ENCODE measurements at regions not wholly inside any gene's neighbourhood (a gene's known extent, or its start where the extent isn't known, plus 50 kb on each side); places are given as distances from the start of the nearest gene placed in this dataset.

- no peak for DNase-seq (ENCODE audit: low read depth)
- TF ChIP-seq, protein P1, sequence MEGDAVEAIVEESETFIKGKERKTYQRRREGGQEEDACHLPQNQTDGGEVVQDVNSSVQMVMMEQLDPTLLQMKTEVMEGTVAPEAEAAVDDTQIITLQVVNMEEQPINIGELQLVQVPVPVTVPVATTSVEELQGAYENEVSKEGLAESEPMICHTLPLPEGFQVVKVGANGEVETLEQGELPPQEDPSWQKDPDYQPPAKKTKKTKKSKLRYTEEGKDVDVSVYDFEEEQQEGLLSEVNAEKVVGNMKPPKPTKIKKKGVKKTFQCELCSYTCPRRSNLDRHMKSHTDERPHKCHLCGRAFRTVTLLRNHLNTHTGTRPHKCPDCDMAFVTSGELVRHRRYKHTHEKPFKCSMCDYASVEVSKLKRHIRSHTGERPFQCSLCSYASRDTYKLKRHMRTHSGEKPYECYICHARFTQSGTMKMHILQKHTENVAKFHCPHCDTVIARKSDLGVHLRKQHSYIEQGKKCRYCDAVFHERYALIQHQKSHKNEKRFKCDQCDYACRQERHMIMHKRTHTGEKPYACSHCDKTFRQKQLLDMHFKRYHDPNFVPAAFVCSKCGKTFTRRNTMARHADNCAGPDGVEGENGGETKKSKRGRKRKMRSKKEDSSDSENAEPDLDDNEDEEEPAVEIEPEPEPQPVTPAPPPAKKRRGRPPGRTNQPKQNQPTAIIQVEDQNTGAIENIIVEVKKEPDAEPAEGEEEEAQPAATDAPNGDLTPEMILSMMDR (conservative IDR thresholded peaks at IDR 0.05; ENCODE audit: low read length): no peak
- H3K4me3 ChIP-seq (ENCODE audit: low read length): no peak overlapping the region
Observed at GRCh38 chr1:105779727-105780126, 1276.7 kb upstream of the PRMT6 start.

DNA sequence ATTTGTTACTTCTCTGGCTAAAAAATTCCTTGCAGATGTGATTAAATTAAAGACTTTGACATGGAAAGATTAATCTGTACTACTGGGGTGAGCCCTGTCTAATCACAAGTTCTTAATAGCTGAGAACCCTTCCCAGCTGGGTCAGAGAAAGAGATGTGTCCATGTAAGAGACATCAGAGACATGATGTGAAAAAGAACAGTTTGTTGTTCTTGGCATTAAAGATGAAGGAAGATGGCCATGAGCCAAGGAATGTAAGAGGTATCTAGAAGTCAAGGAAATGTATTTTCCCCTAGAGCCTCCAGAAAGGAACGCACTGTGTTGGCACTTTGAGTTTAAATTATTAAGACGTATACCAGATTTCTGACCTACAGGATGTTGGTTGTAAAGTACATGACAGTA is 1271.5 kb upstream of the PRMT6 start:
- DNase-seq (ENCODE audit: low read depth): no peak
- H3K4me3 ChIP-seq (ENCODE audit: low read length): no peak overlapping the region
- TF ChIP-seq, protein P1 (conservative IDR thresholded peaks at IDR 0.05; ENCODE audit: low read length): no peak

DNA sequence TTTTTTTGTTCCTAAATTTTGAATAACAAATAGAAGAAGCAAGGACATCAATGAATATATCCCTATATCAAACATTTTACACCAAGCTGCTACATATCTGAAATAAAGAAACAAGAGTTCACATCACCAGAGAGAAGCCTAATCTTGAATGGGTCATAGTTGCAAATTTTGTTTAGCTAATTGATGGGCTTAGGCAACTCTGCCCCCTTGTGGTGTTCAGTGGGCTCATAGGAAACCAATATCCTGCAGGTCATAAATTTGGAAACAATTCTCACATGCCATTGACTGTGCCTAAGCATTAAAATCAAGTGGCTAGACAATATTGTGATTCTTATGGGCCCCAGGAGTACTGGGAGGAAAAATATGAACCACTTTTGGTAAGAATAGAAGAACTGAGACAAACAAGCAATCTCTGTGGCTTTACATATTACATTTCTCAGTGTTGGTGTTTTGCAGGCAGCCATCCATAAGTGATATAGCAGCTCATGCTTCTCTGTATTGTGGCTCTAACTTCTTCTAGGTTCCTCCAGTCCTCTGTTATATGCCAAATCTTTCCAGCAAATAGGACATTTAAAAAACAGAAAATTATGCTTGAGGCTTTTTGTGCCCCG is 1262.8 kb upstream of the PRMT6 start:
- DNase-seq (ENCODE audit: low read depth): no peak
- no peak overlapping the region for H3K4me3 ChIP-seq (ENCODE audit: low read length)
- TF ChIP-seq, protein P1 (conservative IDR thresholded peaks at IDR 0.05; ENCODE audit: low read length): peak; percentile 7

DNA sequence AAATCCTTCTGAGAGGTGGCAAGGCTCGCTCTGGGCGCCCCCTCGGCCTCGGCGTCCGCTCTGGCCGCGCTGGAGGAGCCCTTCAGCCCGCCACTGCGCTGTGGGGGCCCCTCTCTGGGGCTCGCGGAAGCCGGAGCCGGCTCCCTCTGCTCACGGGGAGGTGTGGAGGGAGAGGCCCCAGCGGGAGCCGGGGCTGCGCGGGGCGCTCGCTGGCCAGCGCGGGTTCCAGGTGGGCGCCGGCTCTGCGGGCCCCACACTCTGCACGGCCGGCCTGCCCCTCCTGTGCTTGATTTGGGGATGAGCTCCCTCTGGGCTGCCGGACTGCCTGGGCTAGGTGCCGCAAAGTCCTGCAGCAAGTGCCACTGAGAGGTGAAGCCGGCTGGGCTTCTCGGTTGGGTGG is 1260.7 kb upstream of the PRMT6 start:
- TF ChIP-seq, protein P1 (conservative IDR thresholded peaks at IDR 0.05; ENCODE audit: low read length): no peak
- no peak for DNase-seq (ENCODE audit: low read depth)
- no peak overlapping the region for H3K4me3 ChIP-seq (ENCODE audit: low read length)

DNA sequence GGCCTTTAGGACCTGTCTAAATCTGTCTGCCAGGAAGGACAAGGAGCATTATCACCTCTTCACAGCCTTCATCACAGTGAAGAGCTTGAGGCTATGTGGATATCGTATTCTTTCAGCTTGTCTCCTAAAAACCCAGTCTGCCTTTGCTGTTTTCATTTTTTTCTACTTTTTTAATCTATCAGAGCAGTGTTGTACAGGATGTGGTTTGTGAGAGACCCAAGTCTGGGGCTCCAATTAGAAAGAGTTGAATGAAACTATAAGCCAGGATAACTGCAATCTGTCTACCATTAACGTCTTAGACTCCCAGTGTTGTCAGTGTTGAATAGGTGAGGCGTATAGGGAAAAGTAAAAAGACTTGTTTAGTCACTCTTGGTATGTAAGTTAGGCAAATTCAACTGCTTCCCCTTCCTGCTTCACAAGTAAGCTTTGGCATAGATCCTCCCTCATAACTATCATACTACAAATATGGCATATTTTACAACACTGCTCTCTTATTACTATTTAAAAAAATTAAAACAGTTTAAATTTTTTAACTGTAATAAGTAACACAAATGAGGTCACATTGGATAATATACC is 1225.8 kb upstream of the PRMT6 start:
- H3K4me3 ChIP-seq (ENCODE audit: low read length): no peak overlapping the region

GRCh38 chr1:105838071-105838470 is 1218.4 kb upstream of the PRMT6 start:
- no peak for DNase-seq (ENCODE audit: low read depth)
- TF ChIP-seq, protein P1 (conservative IDR thresholded peaks at IDR 0.05; ENCODE audit: low read length): no peak
- H3K4me3 ChIP-seq (ENCODE audit: low read length): no peak overlapping the region

More for the DNA sequence above, 1225.8 kb upstream of the PRMT6 start:
- TF ChIP-seq, protein P1 (conservative IDR thresholded peaks at IDR 0.05; ENCODE audit: low read length): no peak
- DNase-seq (ENCODE audit: low read depth): no peak

- H3K4me3 ChIP-seq (ENCODE audit: low read length): no peak overlapping the region
- TF ChIP-seq, protein P1 (conservative IDR thresholded peaks at IDR 0.05; ENCODE audit: low read length): no peak
- DNase-seq (ENCODE audit: low read depth): no peak
Observed at GRCh38 chr1:105865546-105865945, 1190.9 kb upstream of the PRMT6 start.
